ENCODE measurements at regions not wholly inside any gene's neighbourhood (a gene's known extent, or its start where the extent isn't known, plus 50 kb on each side); places are given as distances from the start of the nearest gene placed in this dataset.

DNA sequence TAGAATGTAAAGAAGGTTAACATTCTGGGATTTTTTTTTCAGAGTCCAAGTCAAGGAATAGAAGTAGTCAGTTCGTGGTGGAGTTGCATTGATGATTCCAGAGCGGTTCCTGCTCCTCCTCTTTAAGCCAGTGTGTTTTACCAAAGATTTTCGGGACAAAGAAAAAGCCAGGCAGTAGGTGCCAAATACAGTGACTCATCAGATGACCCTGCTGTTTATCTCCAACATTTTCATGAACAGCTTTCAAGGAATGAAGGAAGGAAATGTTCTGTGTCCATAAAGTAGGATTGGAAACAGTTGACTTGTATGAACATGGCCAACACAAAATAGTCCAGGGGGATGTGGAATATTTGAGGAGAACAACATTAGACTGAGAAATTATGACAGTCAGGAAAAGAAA is 142.4 kb upstream of the TMC3 start:
- no peak overlapping the region for H3K27ac Mint-ChIP-seq
- H3K4me3 Mint-ChIP-seq: no peak overlapping the region
- TF ChIP-seq RORB (CRISPR knock-in tag; IDR thresholded peaks at IDR 0.05) (no peak), NFE2L1 (CRISPR knock-in tag; IDR thresholded peaks at IDR 0.05) (no peak), TEAD1 (CRISPR knock-in tag; IDR thresholded peaks at IDR 0.05) (no peak), ZBTB21 (CRISPR knock-in tag; IDR thresholded peaks at IDR 0.05; ENCODE audit: borderline replicate concordance) (no peak), ESRRA (CRISPR knock-in tag; IDR thresholded peaks at IDR 0.05; ENCODE audit: borderline replicate concordance) (no peak), GTF2I (CRISPR knock-in tag; conservative IDR thresholded peaks at IDR 0.05) (no peak), ZNF416 (CRISPR knock-in tag; IDR thresholded peaks at IDR 0.05) (no peak), ZNF396 (CRISPR knock-in tag; IDR thresholded peaks at IDR 0.05; ENCODE audit: borderline replicate concordance) (no peak), MYBL2 (CRISPR knock-in tag; IDR thresholded peaks at IDR 0.05) (no peak), ZNF317 (CRISPR knock-in tag; IDR thresholded peaks at IDR 0.05; ENCODE audit: borderline replicate concordance, low read depth) (no peak), FOXK1 (CRISPR knock-in tag; IDR thresholded peaks at IDR 0.05) (no peak), SOX15 (CRISPR knock-in tag; IDR thresholded peaks at IDR 0.05) (no peak), ZNF121 (CRISPR knock-in tag; IDR thresholded peaks at IDR 0.05) (no peak), JAZF1 (CRISPR knock-in tag; IDR thresholded peaks at IDR 0.05) (no peak), ZNF671 (CRISPR knock-in tag; IDR thresholded peaks at IDR 0.05) (no peak), NR1H2 (CRISPR knock-in tag; IDR thresholded peaks at IDR 0.05) (no peak)
- TF ChIP-seq, protein P1, sequence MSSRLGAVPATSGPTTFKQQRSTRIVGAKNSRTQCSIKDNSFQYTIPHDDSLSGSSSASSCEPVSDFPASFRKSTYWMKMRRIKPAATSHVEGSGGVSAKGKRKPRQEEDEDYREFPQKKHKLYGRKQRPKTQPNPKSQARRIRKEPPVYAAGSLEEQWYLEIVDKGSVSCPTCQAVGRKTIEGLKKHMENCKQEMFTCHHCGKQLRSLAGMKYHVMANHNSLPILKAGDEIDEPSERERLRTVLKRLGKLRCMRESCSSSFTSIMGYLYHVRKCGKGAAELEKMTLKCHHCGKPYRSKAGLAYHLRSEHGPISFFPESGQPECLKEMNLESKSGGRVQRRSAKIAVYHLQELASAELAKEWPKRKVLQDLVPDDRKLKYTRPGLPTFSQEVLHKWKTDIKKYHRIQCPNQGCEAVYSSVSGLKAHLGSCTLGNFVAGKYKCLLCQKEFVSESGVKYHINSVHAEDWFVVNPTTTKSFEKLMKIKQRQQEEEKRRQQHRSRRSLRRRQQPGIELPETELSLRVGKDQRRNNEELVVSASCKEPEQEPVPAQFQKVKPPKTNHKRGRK (CRISPR knock-in tag; IDR thresholded peaks at IDR 0.05; ENCODE audit: borderline replicate concordance): no peak
- TF ChIP-seq, protein P2, sequence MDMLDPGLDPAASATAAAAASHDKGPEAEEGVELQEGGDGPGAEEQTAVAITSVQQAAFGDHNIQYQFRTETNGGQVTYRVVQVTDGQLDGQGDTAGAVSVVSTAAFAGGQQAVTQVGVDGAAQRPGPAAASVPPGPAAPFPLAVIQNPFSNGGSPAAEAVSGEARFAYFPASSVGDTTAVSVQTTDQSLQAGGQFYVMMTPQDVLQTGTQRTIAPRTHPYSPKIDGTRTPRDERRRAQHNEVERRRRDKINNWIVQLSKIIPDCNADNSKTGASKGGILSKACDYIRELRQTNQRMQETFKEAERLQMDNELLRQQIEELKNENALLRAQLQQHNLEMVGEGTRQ (CRISPR knock-in tag; IDR thresholded peaks at IDR 0.05): no peak
- TF ChIP-seq, protein P3, sequence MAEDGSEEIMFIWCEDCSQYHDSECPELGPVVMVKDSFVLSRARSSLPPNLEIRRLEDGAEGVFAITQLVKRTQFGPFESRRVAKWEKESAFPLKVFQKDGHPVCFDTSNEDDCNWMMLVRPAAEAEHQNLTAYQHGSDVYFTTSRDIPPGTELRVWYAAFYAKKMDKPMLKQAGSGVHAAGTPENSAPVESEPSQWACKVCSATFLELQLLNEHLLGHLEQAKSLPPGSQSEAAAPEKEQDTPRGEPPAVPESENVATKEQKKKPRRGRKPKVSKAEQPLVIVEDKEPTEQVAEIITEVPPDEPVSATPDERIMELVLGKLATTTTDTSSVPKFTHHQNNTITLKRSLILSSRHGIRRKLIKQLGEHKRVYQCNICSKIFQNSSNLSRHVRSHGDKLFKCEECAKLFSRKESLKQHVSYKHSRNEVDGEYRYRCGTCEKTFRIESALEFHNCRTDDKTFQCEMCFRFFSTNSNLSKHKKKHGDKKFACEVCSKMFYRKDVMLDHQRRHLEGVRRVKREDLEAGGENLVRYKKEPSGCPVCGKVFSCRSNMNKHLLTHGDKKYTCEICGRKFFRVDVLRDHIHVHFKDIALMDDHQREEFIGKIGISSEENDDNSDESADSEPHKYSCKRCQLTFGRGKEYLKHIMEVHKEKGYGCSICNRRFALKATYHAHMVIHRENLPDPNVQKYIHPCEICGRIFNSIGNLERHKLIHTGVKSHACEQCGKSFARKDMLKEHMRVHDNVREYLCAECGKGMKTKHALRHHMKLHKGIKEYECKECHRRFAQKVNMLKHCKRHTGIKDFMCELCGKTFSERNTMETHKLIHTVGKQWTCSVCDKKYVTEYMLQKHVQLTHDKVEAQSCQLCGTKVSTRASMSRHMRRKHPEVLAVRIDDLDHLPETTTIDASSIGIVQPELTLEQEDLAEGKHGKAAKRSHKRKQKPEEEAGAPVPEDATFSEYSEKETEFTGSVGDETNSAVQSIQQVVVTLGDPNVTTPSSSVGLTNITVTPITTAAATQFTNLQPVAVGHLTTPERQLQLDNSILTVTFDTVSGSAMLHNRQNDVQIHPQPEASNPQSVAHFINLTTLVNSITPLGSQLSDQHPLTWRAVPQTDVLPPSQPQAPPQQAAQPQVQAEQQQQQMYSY (CRISPR knock-in tag; IDR thresholded peaks at IDR 0.05): no peak
- H3K36me3 Mint-ChIP-seq: no peaks in the 10 kb centered on the region
- ATAC-seq: no peak
- no peaks in the 10 kb centered on the region for H3K27me3 Mint-ChIP-seq (ENCODE audit: low read depth)
- POLR2A ChIA-PET: no interaction called here
- no peak for DNase-seq (ENCODE audit: low spot score)
- H3K9me3 Mint-ChIP-seq: no peaks in the 10 kb centered on the region
- CTCF ChIA-PET: no interaction called here
- H3K4me1 Mint-ChIP-seq: no peaks in the 10 kb centered on the region

DNA sequence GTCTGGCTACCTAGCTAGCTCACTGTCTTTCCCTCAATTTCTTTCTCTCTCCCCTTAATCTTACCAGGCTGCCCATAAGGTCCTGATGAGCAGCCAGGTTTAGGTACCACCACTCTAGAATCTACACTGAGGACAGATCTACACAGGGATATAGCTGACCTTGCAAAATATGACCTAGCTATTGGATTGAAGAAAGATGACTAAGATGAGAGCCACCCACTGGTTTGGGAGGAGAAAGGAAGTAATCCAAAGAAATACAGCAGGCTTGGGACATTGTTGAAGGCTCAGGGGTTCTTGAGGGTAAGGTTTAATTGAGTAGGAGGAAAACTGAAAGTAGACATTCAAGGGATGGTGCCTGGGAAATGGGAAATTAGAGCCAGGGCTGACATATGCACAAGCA is 142.0 kb upstream of the TMC3 start:
- Mint-ChIP-seq H3K27ac (no peak overlapping the region), H3K9me3 (no peaks in the 10 kb centered on the region), H3K27me3 (ENCODE audit: low read depth) (no peaks in the 10 kb centered on the region), H3K36me3 (no peaks in the 10 kb centered on the region), H3K4me3 (no peak overlapping the region), H3K4me1 (no peaks in the 10 kb centered on the region)
- ATAC-seq: no peak
- POLR2A ChIA-PET: no interaction called here
- CTCF ChIA-PET: interaction anchor here (0.6 kb wide), 1 partner anchor 1578 kb away, joined by 3 read pairs; no protein-coding TSS in a partner anchor
- no peak for DNase-seq (ENCODE audit: low spot score)
- TF ChIP-seq, protein P4, sequence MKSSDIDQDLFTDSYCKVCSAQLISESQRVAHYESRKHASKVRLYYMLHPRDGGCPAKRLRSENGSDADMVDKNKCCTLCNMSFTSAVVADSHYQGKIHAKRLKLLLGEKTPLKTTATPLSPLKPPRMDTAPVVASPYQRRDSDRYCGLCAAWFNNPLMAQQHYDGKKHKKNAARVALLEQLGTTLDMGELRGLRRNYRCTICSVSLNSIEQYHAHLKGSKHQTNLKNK (CRISPR knock-in tag; IDR thresholded peaks at IDR 0.05): no peak
- TF ChIP-seq, protein P5, sequence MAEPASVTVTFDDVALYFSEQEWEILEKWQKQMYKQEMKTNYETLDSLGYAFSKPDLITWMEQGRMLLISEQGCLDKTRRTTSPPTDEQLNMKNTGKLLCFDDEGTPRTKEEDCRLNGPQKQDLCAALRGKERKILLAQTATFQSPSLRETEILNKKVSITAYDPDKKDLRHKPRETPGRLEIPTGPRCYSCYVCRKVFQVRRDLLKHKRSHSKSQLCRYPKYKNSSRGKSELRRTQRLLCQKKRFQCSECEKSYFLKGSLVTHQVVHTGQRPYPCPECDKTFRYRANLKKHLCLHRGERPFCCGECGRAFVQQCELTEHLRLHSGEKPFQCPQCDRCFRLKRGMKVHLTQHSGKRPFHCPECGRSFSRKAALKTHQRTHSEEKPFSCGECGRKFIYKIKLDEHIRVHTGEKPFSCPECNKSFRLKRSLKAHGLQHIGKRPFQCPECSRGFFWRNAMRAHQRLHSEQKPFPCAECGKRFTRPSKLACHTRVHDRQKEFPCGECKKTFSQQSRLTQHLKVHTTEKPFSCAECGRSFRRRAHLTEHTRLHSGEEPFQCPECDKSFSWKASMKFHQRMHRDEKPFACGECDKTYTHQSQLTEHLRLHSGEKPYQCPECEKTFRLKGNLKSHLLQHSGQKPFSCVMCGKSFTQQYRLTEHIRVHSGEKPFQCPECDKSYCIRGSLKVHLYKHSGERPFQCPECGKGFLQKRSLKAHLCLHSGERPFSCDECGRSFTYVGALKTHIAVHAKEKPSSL (CRISPR knock-in tag; conservative IDR thresholded peaks at IDR 0.05): no peak
- TF ChIP-seq SOX15 (CRISPR knock-in tag; IDR thresholded peaks at IDR 0.05): no peak
- TF ChIP-seq, protein P6, sequence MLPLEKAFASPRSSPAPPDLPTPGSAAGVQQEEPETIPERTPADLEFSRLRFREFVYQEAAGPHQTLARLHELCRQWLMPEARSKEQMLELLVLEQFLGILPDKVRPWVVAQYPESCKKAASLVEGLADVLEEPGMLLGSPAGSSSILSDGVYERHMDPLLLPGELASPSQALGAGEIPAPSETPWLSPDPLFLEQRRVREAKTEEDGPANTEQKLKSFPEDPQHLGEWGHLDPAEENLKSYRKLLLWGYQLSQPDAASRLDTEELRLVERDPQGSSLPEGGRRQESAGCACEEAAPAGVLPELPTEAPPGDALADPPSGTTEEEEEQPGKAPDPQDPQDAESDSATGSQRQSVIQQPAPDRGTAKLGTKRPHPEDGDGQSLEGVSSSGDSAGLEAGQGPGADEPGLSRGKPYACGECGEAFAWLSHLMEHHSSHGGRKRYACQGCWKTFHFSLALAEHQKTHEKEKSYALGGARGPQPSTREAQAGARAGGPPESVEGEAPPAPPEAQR (CRISPR knock-in tag; IDR thresholded peaks at IDR 0.05): no peak
- no peak for TF ChIP-seq FOXJ3 (CRISPR knock-in tag; IDR thresholded peaks at IDR 0.05; ENCODE audit: borderline replicate concordance)
- no peak for TF ChIP-seq ZNF232 (CRISPR knock-in tag; IDR thresholded peaks at IDR 0.05)
- TF ChIP-seq, protein P7, sequence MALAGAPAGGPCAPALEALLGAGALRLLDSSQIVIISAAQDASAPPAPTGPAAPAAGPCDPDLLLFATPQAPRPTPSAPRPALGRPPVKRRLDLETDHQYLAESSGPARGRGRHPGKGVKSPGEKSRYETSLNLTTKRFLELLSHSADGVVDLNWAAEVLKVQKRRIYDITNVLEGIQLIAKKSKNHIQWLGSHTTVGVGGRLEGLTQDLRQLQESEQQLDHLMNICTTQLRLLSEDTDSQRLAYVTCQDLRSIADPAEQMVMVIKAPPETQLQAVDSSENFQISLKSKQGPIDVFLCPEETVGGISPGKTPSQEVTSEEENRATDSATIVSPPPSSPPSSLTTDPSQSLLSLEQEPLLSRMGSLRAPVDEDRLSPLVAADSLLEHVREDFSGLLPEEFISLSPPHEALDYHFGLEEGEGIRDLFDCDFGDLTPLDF (CRISPR knock-in tag; IDR thresholded peaks at IDR 0.05): no peak
